OCI-LY7 (cell line): ENCODE measurements at regions not wholly inside any gene's neighbourhood (a gene's known extent, or its start where the extent isn't known, plus 50 kb on each side); places are given as distances from the start of the nearest gene placed in this dataset.

Experiments used
- BruUV-seq: library from RNA; stranded (reverse); fragments of 400-500 nt; replicated peaks from 2 replicates; lab custom pipeline; 2021; lab: Mats Ljungman, UMichigan
- CTCF ChIA-PET: fragments of 300-600 bp; sonication (Branson Sonifier 250); formaldehyde crosslinking; loops from one replicate; lab custom pipeline; 2022; ENCODE audit warnings: antibody characterized with exemption; ENCODE audit not compliant: unreplicated experiment; lab: Charles Lee
- POLR2A ChIA-PET: fragments of 300-600 bp; sonication (Branson Sonifier 250); formaldehyde crosslinking; loops from one replicate; lab custom pipeline; 2022; ENCODE audit warnings: antibody characterized with exemption; lab: Charles Lee
- DNase-seq: peaks from one replicate; pipeline ENCODE4 v3.0.0-alpha.2; 2015; ENCODE audit warnings: low spot score
- H2AFZ ChIP-seq: fragments of 200-600 bp; sonication (generic), shearing (Covaris generic); 2 replicates; pipeline ENCODE4 v1.6.1; 2014; ENCODE audit warnings: mild to moderate bottlenecking, antibody characterized with exemption, low read length, moderate library complexity
- H3K27ac ChIP-seq: fragments of 200-600 bp; sonication (generic); 2 replicates; pipeline ENCODE4 v1.5.1; 2014; ENCODE audit warnings: mixed run types, low read depth, mild to moderate bottlenecking, moderate library complexity, low read length, inconsistent platforms; ENCODE audit not compliant: poor library complexity, severe bottlenecking
- H3K36me3 ChIP-seq: fragments of 200-600 bp; sonication (generic); 2 replicates; pipeline ENCODE4 v1.6.1; 2014; ENCODE audit warnings: mild to moderate bottlenecking, antibody characterized with exemption, low read length, moderate library complexity, mixed read lengths; ENCODE audit not compliant: insufficient read depth
- H3K4me1 ChIP-seq: fragments of 200-600 bp; sonication (generic); 2 replicates; pipeline ENCODE4 v1.5.1; 2014; ENCODE audit warnings: mild to moderate bottlenecking, low read length; ENCODE audit not compliant: insufficient read depth, poor library complexity, severe bottlenecking
- H3K4me2 ChIP-seq: fragments of 200-600 bp; sonication (generic); 2 replicates; pipeline ENCODE4 v1.6.1; 2014; ENCODE audit warnings: mild to moderate bottlenecking, low read length
- H3K4me3 ChIP-seq: fragments of 200-600 bp; sonication (generic); 2 replicates; pipeline ENCODE4 v1.5.1; 2014; ENCODE audit warnings: mild to moderate bottlenecking, low read depth, low read length; ENCODE audit not compliant: poor library complexity, severe bottlenecking
- H3K79me2 ChIP-seq: fragments of 200-600 bp; sonication (generic); 2 replicates; pipeline ENCODE4 v1.6.1; 2016; ENCODE audit warnings: low read depth, mild to moderate bottlenecking, low read length, moderate library complexity, mixed read lengths; ENCODE audit not compliant: insufficient read depth
- H3K9me2 ChIP-seq: fragments of 200-600 bp; sonication (generic); 2 replicates; pipeline ENCODE4 v1.6.1; 2016; ENCODE audit warnings: mild to moderate bottlenecking, low read length, mixed read lengths; ENCODE audit not compliant: insufficient read depth
- H3K9me3 ChIP-seq: fragments of 200-600 bp; sonication (generic); 2 replicates; pipeline ENCODE4 v1.6.1; 2014; ENCODE audit warnings: mild to moderate bottlenecking, mixed run types, low read length, mixed read lengths
- H4K20me1 ChIP-seq: fragments of 200-600 bp; sonication (generic); 2 replicates; pipeline ENCODE4 v1.6.1; 2014; ENCODE audit warnings: mild to moderate bottlenecking, antibody characterized with exemption, low read length, moderate library complexity, mixed read lengths; ENCODE audit not compliant: insufficient read depth
- CTCF ChIP-seq: fragments of 200-600 bp; sonication (generic); conservative IDR thresholded peaks from 2 replicates; pipeline ENCODE4 v1.5.1; 2014; ENCODE audit warnings: mild to moderate bottlenecking, antibody characterized with exemption, low read length, moderate library complexity, mixed read lengths
- EZH2phosphoT487 ChIP-seq: fragments of 200-600 bp; sonication (generic); IDR thresholded peaks from 2 replicates; pipeline ENCODE4 v1.6.1; 2018; ENCODE audit warnings: low read depth, borderline replicate concordance, mild to moderate bottlenecking, mixed run types, antibody characterized with exemption, low read length, moderate library complexity, mixed read lengths
- intact Hi-C: fragments of 100-400 bp; cut with micrococcal nuclease; formaldehyde crosslinking; loops from one replicate; pipeline ENCODE4 v1.10.0; 2022; ENCODE audit not compliant: unreplicated experiment

DNA sequence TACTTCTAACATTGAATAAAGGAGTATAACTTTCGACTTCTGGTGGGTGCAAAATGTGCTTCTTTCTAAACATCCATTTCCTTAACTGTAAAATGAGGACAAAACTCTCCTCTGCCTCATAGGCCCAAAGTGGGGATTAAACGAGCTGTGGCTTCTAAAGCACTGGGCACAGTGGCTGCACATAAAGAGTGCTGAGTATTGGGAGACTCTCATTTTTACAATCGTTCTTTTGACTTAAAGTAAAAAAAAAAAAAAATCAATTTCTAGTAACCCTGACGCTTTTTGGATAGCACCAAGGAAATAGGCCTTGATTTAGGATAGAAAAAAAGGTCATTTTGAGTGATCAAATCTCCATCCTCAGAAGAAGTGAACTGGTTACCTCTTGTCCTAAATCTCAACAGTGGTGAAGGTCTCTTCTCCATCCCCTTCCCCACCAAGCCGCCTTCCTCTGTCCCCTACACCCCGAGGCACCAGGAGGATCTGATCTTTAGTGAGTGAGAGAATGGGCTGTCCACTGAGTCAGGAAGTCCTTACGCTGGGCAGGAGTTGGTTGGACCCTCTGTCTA is 161.6 kb downstream of the DDX1 start:
- TF ChIP-seq EZH2phosphoT487 (no peak), CTCF (no peak)
- Histone ChIP-seq H4K20me1 (no peaks in the 10 kb centered on the region), H3K9me2 (no peaks in the 10 kb centered on the region), H3K79me2 (no peaks in the 10 kb centered on the region), H3K4me2 (no peak overlapping the region), H3K27ac (no peak overlapping the region), H3K4me3 (no peak overlapping the region), H3K4me1 (no peaks in the 10 kb centered on the region), H3K36me3 (no peaks in the 10 kb centered on the region), H3K9me3 (no peaks in the 10 kb centered on the region), H2AFZ (no peak overlapping the region)
- BruUV-seq: no TSS peak
- POLR2A ChIA-PET: no interaction called here
- CTCF ChIA-PET: no interaction called here
- intact Hi-C loops: no loop called here
- DNase-seq: no peak

DNA sequence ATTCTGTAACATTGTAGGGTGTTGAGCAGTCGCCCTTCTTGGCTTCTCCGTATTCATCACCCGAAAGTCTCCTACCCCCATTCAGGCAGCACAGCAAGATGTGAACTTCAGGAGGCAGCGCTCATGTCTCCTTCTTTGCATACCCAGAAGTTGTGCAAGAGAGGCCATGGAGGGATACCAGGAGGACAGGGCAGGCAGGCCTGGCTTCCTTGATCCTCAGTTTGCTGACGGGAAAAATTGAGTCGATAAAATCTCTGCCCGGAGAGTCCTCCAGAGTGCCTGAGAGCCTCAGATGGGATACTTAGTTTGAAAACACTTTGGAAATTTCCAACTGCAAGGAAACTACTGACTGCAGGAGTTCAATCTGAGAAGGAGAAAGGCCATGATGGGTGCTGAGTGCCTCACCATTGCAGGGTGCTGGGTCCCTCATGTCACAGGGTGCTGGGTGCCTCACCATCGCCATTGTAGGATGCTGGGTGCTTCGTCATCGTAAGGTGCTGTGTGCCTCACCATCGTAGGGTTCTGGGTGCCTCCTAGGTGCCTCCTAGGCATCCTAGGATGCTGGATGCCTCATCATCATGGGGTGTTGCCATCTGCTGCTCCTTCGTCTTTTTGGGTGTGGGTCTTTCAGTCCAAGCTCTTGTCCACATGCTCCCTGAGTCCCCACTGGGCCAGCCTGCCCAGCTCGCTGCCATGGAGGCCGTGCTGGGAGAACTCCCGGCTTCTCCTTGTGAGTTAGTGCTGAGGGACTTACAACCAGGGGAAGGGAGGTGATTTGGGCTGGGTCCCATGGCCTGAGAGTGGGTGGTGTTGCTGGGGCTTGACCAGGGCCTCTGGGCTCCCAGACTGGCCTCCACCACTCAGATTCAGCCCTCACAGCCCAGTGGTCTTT is 162.4 kb downstream of the DDX1 start:
- POLR2A ChIA-PET: no interaction called here

More for the DNA sequence above, 162.4 kb downstream of the DDX1 start:
- no peak overlapping the region for H3K4me2 ChIP-seq
- CTCF ChIA-PET: no interaction called here
- no peaks in the 10 kb centered on the region for H3K79me2 ChIP-seq
- no TSS peak for BruUV-seq
- no peak for DNase-seq
- TF ChIP-seq CTCF: no peak
- H3K9me2 ChIP-seq: no peaks in the 10 kb centered on the region
- H3K36me3 ChIP-seq: no peaks in the 10 kb centered on the region
- H3K9me3 ChIP-seq: no peaks in the 10 kb centered on the region
- H4K20me1 ChIP-seq: no peaks in the 10 kb centered on the region
- H3K4me1 ChIP-seq: no peaks in the 10 kb centered on the region
- H3K27ac ChIP-seq: no peak overlapping the region
- no peak overlapping the region for H3K4me3 ChIP-seq
- no peak overlapping the region for H2AFZ ChIP-seq
- intact Hi-C loops: no loop called here
